Glutamatergic neuron (in vitro differentiated cells): ENCODE measurements at regions not wholly inside any gene's neighbourhood (a gene's known extent, or its start where the extent isn't known, plus 50 kb on each side); places are given as distances from the start of the nearest gene placed in this dataset.

Source experiments
- DNase-seq: peaks from one replicate; pipeline ENCODE4 v3.0.0; 2022
- H3K27ac Mint-ChIP-seq: one replicate; pipeline ENCODE4 v1.8.0; 2020; ENCODE audit warnings: mild to moderate bottlenecking, mixed read lengths, inconsistent platforms; ENCODE audit not compliant: unreplicated experiment
- H3K27me3 Mint-ChIP-seq: one replicate; pipeline ENCODE4 v1.8.0; 2020; ENCODE audit warnings: mild to moderate bottlenecking, moderate library complexity, mixed read lengths, inconsistent platforms; ENCODE audit not compliant: unreplicated experiment
- H3K36me3 Mint-ChIP-seq: one replicate; pipeline ENCODE4 v1.8.0; 2020; ENCODE audit warnings: mild to moderate bottlenecking, mixed read lengths, inconsistent platforms; ENCODE audit not compliant: unreplicated experiment
- H3K4me1 Mint-ChIP-seq: one replicate; pipeline ENCODE4 v1.8.0; 2020; ENCODE audit warnings: mild to moderate bottlenecking, low read depth, mixed read lengths, inconsistent platforms; ENCODE audit not compliant: unreplicated experiment
- H3K4me3 Mint-ChIP-seq: one replicate; pipeline ENCODE4 v1.8.0; 2020; ENCODE audit warnings: mild to moderate bottlenecking, mixed read lengths, inconsistent platforms; ENCODE audit not compliant: unreplicated experiment
- H3K9me3 Mint-ChIP-seq: one replicate; pipeline ENCODE4 v1.8.0; 2020; ENCODE audit warnings: mild to moderate bottlenecking, moderate library complexity, mixed read lengths, inconsistent platforms; ENCODE audit not compliant: unreplicated experiment
- TF ChIP-seq, protein P1 (sequence below): fragments of 200-600 bp; sonication (generic); IDR thresholded peaks from one replicate; pipeline ENCODE4 v1.5.0; 2021; ENCODE audit not compliant: partially characterized antibody, unreplicated experiment

DNA sequence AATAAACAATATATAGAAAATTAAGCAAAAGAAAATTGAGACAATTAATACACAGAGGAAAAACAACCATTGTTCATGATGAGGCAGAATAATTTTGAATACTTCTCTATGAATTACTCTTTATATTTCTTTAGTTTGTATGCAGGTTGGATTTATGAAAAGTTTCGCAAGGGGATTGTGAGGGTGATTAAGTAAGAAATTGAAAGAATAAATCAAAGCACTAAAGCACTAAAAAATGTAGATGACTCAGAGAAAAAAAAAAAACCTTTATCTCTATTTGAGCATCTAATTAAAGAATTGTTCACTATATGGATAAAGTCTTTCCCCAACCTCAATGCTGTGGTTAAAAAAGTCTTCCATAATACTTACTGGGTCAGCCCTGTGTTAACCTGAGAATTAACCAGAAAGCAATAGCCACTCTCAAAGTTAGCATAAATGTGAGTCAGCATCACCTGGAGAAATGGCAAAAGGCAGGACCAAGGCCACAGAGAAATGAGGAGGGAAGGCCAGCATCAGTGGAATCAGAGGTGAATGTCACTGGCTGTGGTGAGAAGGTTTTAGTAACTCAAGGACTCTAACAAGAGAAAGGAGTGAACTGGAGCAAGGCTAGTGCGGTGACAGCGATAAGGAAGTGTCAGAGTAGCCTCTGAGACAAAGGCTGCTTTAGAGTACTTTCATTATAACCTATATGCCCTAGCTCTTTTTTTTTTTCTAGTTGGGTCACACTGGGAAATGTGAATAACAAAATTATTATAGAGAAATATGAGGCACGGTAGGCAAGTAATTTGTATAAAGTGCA, 310.4 kb downstream of the KCNC2 start:
- H3K27ac Mint-ChIP-seq, result no peak overlapping the region

GRCh38 chr12:74900232-74900631, 309.4 kb downstream of the KCNC2 start:
- no peak for DNase-seq
- TF ChIP-seq, protein P1, sequence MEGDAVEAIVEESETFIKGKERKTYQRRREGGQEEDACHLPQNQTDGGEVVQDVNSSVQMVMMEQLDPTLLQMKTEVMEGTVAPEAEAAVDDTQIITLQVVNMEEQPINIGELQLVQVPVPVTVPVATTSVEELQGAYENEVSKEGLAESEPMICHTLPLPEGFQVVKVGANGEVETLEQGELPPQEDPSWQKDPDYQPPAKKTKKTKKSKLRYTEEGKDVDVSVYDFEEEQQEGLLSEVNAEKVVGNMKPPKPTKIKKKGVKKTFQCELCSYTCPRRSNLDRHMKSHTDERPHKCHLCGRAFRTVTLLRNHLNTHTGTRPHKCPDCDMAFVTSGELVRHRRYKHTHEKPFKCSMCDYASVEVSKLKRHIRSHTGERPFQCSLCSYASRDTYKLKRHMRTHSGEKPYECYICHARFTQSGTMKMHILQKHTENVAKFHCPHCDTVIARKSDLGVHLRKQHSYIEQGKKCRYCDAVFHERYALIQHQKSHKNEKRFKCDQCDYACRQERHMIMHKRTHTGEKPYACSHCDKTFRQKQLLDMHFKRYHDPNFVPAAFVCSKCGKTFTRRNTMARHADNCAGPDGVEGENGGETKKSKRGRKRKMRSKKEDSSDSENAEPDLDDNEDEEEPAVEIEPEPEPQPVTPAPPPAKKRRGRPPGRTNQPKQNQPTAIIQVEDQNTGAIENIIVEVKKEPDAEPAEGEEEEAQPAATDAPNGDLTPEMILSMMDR, result no peak
- Mint-ChIP-seq H3K9me3 (no peaks in the 10 kb centered on the region), H3K4me1 (no peaks in the 10 kb centered on the region), H3K4me3 (no peak overlapping the region), H3K36me3 (no peaks in the 10 kb centered on the region), H3K27ac (no peak overlapping the region), H3K27me3 (no peaks in the 10 kb centered on the region)

More for the DNA sequence above, 310.4 kb downstream of the KCNC2 start:
- DNase-seq, result no peak
- Mint-ChIP-seq H3K27me3 (no peaks in the 10 kb centered on the region), H3K36me3 (no peaks in the 10 kb centered on the region), H3K9me3 (no peaks in the 10 kb centered on the region), H3K4me3 (no peak overlapping the region), H3K4me1 (no peaks in the 10 kb centered on the region)
- TF ChIP-seq, protein P1, result no peak

- H3K27ac Mint-ChIP-seq, result peak overlapping the region; percentile 20
- DNase-seq, result no peak
- no peaks in the 10 kb centered on the region for H3K9me3 Mint-ChIP-seq
- H3K4me1 Mint-ChIP-seq, result no peaks in the 10 kb centered on the region
- no peak overlapping the region for H3K4me3 Mint-ChIP-seq
- H3K36me3 Mint-ChIP-seq, result no peaks in the 10 kb centered on the region
- H3K27me3 Mint-ChIP-seq, result no peaks in the 10 kb centered on the region
- TF ChIP-seq, protein P1, result peak; percentile 43
Measured at GRCh38 chr12:74903522-74903921, 306.1 kb downstream of the KCNC2 start.

DNA sequence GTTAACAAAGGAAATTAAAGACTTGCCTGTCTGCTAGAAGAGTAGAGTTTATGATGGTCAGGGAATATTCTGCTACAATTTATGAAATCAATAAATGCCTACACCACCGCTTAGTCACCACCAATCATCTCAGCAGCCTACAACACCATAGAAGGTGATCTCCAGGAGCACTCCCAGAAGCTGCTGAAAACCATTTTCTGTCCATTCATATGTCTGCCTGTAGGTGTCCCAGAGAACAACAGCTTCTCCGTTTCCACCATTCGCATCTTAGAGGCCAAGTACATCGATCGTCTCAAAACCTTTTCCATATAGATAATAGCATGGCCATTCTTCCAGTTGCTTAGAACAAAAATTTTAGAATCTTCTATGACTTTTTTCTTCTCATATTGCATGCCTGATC, 303.4 kb downstream of the KCNC2 start:
- no peaks in the 10 kb centered on the region for H3K27me3 Mint-ChIP-seq
- no peak for DNase-seq
- no peaks in the 10 kb centered on the region for H3K36me3 Mint-ChIP-seq
- H3K27ac Mint-ChIP-seq, result no peak overlapping the region
- no peaks in the 10 kb centered on the region for H3K9me3 Mint-ChIP-seq
- TF ChIP-seq, protein P1, result no peak
- H3K4me3 Mint-ChIP-seq, result no peak overlapping the region
- no peaks in the 10 kb centered on the region for H3K4me1 Mint-ChIP-seq

GRCh38 chr12:74910831-74911230, 298.8 kb downstream of the KCNC2 start:
- Mint-ChIP-seq H3K4me1 (no peaks in the 10 kb centered on the region), H3K27me3 (no peaks in the 10 kb centered on the region), H3K9me3 (no peaks in the 10 kb centered on the region), H3K36me3 (no peaks in the 10 kb centered on the region), H3K27ac (no peak overlapping the region), H3K4me3 (no peak overlapping the region)
- DNase-seq, result no peak
- TF ChIP-seq, protein P1, result no peak
